Common myeloid progenitor, CD34-positive (primary cell): ENCODE measurements at regions not wholly inside any gene's neighbourhood (a gene's known extent, or its start where the extent isn't known, plus 50 kb on each side); places are given as distances from the start of the nearest gene placed in this dataset.

ENCODE experiments used
- CTCF ChIA-PET: fragments of 350-600 bp; sonication (Branson Sonifier 250); formaldehyde crosslinking; loops from one replicate; lab custom pipeline; 2021; ENCODE audit warnings: antibody characterized with exemption; lab: Charles Lee
- POLR2A ChIA-PET: fragments of 350-600 bp; sonication (Branson Sonifier 250); formaldehyde crosslinking; loops from one replicate; lab custom pipeline; 2021; ENCODE audit warnings: antibody characterized with exemption; lab: Charles Lee
- DNase-seq, 3 donors: peaks; one replicate each; pipeline versions ENCODE4 v3.0.0 to v3.0.0-alpha.2; 2013
- H3K27ac ChIP-seq, 2 experiments: 1 replicate in 1 of 2; 2 replicates in 1 of 2; pipeline ENCODE4 v1.7.0; 2013; ENCODE audit warnings: inconsistent platforms in 2 of 2, low read length in 2 of 2, mild to moderate bottlenecking in 2 of 2, low read depth in 1 of 2, moderate library complexity in 1 of 2; ENCODE audit not compliant: severe bottlenecking in 2 of 2, insufficient read depth in 1 of 2, poor library complexity in 1 of 2
- H3K27me3 ChIP-seq, 5 experiments: replicated peaks in 2 of 5; 1 replicate in 3 of 5; 2 replicates in 2 of 5; pipeline versions ENCODE4 v1.6.1 to v1.7.0; 2013; ENCODE audit warnings: low read length in 4 of 5, mild to moderate bottlenecking in 2 of 5, moderate library complexity in 2 of 5, inconsistent platforms in 1 of 5; ENCODE audit not compliant: insufficient read depth in 5 of 5, control insufficient read depth in 4 of 5
- H3K36me3 ChIP-seq, 4 experiments: 1 replicate in 2 of 4; 2 replicates in 2 of 4; pipeline versions ENCODE4 v1.6.1 to v1.7.0; 2013; ENCODE audit warnings: low read length in 3 of 4, control low read depth in 1 of 4, mild to moderate bottlenecking in 1 of 4; ENCODE audit not compliant: control insufficient read depth in 4 of 4, insufficient read depth in 4 of 4
- H3K4me1 ChIP-seq, 4 experiments: 1 replicate in 3 of 4; 2 replicates in 1 of 4; pipeline versions ENCODE4 v1.6.1 to v1.7.1; 2013; ENCODE audit warnings: low read length in 3 of 4, mild to moderate bottlenecking in 3 of 4, control low read depth in 1 of 4, inconsistent platforms in 1 of 4, moderate library complexity in 1 of 4; ENCODE audit not compliant: control insufficient read depth in 4 of 4, insufficient read depth in 4 of 4; ENCODE audit errors: control extremely low read depth in 1 of 4
- H3K4me3 ChIP-seq, 7 experiments: 1 replicate in 4 of 7; 2 replicates in 3 of 7; pipeline versions ENCODE4 v1.5.1 to v1.7.0; 2013; ENCODE audit warnings: mild to moderate bottlenecking in 7 of 7, low read length in 6 of 7, moderate library complexity in 6 of 7, inconsistent platforms in 2 of 7, low read depth in 2 of 7, control low read depth in 1 of 7; ENCODE audit not compliant: insufficient read depth in 4 of 7, control insufficient read depth in 1 of 7; ENCODE audit errors: extremely low read depth in 1 of 7
- H3K9me3 ChIP-seq, 5 experiments: 1 replicate in 4 of 5; 2 replicates in 1 of 5; pipeline versions ENCODE4 v1.6.1 to v1.7.1; 2013; ENCODE audit warnings: low read length in 4 of 5, mild to moderate bottlenecking in 2 of 5, inconsistent platforms in 1 of 5, low read depth in 1 of 5, moderate library complexity in 1 of 5; ENCODE audit not compliant: control insufficient read depth in 4 of 5, insufficient read depth in 2 of 5; ENCODE audit errors: control extremely low read depth in 1 of 5
- WGBS: methylation state at CpG from one replicate; pipeline ENCODE4 v1.1.5; 2013; ENCODE audit not compliant: insufficient coverage; 5-methylcytosine and 5-hydroxymethylcytosine counted together

GRCh38 chr5:30765706-30766105, 427.8 kb upstream of the CDH6 start:
- peaks cover 0 to 1% (median 0%) of the 10 kb centered on the region in 5 experiments for H3K9me3 ChIP-seq
- H3K27me3 ChIP-seq: no peaks in the 10 kb centered on the region
- no peaks in the 10 kb centered on the region for H3K36me3 ChIP-seq
- POLR2A ChIA-PET: interaction anchor here (0.6 kb wide), 1 partner anchor 1464 kb away, joined by 5 read pairs; no protein-coding TSS in a partner anchor
- H3K4me3 ChIP-seq: no peak overlapping the region
- WGBS: no CpG with 5 or more reads among the region's 2 CpGs
- no peaks in the 10 kb centered on the region for H3K4me1 ChIP-seq
- no peak overlapping the region for H3K27ac ChIP-seq
- no peak for DNase-seq
- CTCF ChIA-PET: no interaction called here

GRCh38 chr5:30765227-30765626, 428.3 kb upstream of the CDH6 start:
- DNase-seq: no peak
- CTCF ChIA-PET: no interaction called here
- 100% methylated on average over 1 of the region's 2 CpGs for WGBS

GRCh38 chr5:30764704-30765103, 428.8 kb upstream of the CDH6 start:
- no peaks in the 10 kb centered on the region for H3K4me1 ChIP-seq
- ChIA-PET POLR2A (no interaction called here), CTCF (no interaction called here)
- H3K27ac ChIP-seq: no peak overlapping the region
- no CpG with 5 or more reads among the region's 1 CpG for WGBS
- no peak for DNase-seq
- H3K4me3 ChIP-seq: no peak overlapping the region
- no peaks in the 10 kb centered on the region for H3K27me3 ChIP-seq
- H3K9me3 ChIP-seq: peaks cover 0 to 1% (median 0%) of the 10 kb centered on the region in 5 experiments
- no peaks in the 10 kb centered on the region for H3K36me3 ChIP-seq

More at GRCh38 chr5:30765227-30765626, 428.3 kb upstream of the CDH6 start:
- Histone ChIP-seq H3K27me3 (no peaks in the 10 kb centered on the region), H3K36me3 (no peaks in the 10 kb centered on the region), H3K4me1 (no peaks in the 10 kb centered on the region), H3K27ac (no peak overlapping the region), H3K4me3 (no peak overlapping the region), H3K9me3 (peaks cover 0 to 1% (median 0%) of the 10 kb centered on the region in 5 experiments)
- POLR2A ChIA-PET: no interaction called here

- Histone ChIP-seq H3K27me3 (no peaks in the 10 kb centered on the region), H3K27ac (no peak overlapping the region), H3K4me3 (no peak overlapping the region), H3K4me1 (no peaks in the 10 kb centered on the region), H3K9me3 (peaks cover 0 to 1% (median 0%) of the 10 kb centered on the region in 5 experiments), H3K36me3 (no peaks in the 10 kb centered on the region)
- ChIA-PET CTCF (no interaction called here), POLR2A (no interaction called here)
- WGBS: no CpG with 5 or more reads among the region's 3 CpGs
- DNase-seq: no peak
Observed at GRCh38 chr5:30759731-30760130, 433.8 kb upstream of the CDH6 start.

GRCh38 chr5:30752015-30752414, 441.5 kb upstream of the CDH6 start:
- Histone ChIP-seq H3K4me1 (no peaks in the 10 kb centered on the region), H3K4me3 (no peak overlapping the region), H3K36me3 (no peaks in the 10 kb centered on the region), H3K27me3 (no peaks in the 10 kb centered on the region), H3K9me3 (no peaks in the 10 kb centered on the region), H3K27ac (no peak overlapping the region)
- ChIA-PET POLR2A (no interaction called here), CTCF (no interaction called here)
- 88% methylated on average over 2 of the region's 2 CpGs for WGBS
- DNase-seq: no peak

- POLR2A ChIA-PET: no interaction called here
Observed at GRCh38 chr5:30749971-30750370, 443.5 kb upstream of the CDH6 start.

GRCh38 chr5:30747412-30747811, 446.1 kb upstream of the CDH6 start:
- no peaks in the 10 kb centered on the region for H3K9me3 ChIP-seq
- no peaks in the 10 kb centered on the region for H3K36me3 ChIP-seq
- H3K4me1 ChIP-seq: no peaks in the 10 kb centered on the region
- no peak overlapping the region for H3K4me3 ChIP-seq
- H3K27ac ChIP-seq: no peak overlapping the region
- no peaks in the 10 kb centered on the region for H3K27me3 ChIP-seq
- DNase-seq: no peak
- WGBS: no CpG with 5 or more reads among the region's 4 CpGs
- CTCF ChIA-PET: no interaction called here
- POLR2A ChIA-PET: no interaction called here

More at GRCh38 chr5:30749971-30750370, 443.5 kb upstream of the CDH6 start:
- Histone ChIP-seq H3K27ac (no peak overlapping the region), H3K4me3 (no peak overlapping the region), H3K36me3 (no peaks in the 10 kb centered on the region), H3K4me1 (no peaks in the 10 kb centered on the region), H3K27me3 (no peaks in the 10 kb centered on the region), H3K9me3 (no peaks in the 10 kb centered on the region)
- CTCF ChIA-PET: no interaction called here
- DNase-seq: no peak
- no CpG with 5 or more reads among the region's 2 CpGs for WGBS
